ENCODE measurements at regions not wholly inside any gene's neighbourhood (a gene's known extent, or its start where the extent isn't known, plus 50 kb on each side); places are given as distances from the start of the nearest gene placed in this dataset.
"Not testable (repeated sequence)": the region's sequence is repeated elsewhere in the genome, so short reads cannot be mapped to it uniquely, and the experiment has no call there.

DNA sequence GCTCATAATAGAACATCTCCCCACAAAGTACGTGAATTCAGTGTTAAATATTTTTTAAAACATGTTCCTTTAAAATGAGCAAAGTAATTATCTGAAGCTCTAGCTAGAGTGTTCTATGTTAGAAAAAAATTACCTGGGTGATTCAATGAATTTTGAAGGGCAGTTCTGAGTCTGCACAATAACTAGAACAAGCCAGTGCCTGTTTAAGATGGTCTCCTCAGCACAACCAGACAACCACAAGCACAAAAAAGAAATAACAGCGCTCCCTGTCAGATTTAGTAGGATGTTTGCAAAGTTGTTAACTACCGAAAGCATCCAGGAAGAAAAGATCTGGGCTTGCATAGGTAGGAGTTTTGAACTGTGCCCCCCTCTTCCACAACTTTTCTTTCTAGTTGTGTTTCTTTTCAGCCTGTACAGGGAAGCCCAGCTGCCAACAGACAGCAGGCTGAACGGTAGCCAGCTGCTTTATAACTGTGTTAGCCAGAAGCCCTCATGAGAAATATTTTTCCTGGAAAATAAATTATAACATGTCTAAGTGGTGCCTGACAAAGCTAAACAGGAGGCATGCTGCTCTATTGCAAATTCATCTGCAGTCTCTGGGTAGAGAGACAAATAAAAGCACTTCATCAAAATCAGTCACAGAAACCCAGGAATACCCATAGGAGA is 1026.9 kb downstream of the MAT2B start:
- DNase-seq, result no peak

DNA sequence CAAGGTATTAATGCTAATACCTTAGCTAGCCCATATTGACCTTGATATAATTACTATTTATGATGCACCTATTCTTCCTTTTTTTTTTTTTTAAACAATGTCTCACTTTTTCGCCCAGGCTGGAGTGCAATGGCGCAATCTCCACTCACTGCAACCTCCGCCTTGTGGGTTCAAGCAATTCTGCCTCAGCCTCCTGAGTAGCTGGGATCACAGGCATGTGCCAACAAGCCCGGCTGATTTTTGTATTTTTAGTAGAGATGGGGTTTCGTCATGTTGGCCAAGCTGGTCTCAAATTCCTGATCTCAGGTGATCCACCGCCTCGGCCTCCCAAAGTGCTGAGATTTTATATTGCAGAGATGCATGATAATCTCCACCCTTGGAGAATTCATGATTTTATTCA is 1028.0 kb downstream of the MAT2B start:
- not testable (repeated sequence) for DNase-seq

DNA sequence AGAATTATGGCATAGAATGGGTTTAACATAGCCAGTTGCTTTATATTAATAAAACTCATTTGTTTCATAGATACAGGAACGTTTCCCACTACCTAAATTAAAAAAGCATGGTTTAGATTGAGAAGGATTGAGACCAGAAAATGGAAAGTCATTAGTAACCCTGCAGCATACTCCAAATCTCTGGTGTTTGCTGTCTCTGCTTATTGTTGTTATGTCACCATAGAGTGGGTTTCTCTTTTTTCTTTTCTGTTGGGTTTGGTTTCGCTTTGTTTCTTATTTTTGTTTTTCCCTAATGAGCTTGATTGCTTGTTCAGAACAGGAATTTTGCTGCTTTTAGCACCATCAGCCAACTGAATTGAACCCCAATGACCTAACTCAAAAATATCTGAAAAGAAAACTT is 1034.8 kb downstream of the MAT2B start:
- no peak for DNase-seq

DNA sequence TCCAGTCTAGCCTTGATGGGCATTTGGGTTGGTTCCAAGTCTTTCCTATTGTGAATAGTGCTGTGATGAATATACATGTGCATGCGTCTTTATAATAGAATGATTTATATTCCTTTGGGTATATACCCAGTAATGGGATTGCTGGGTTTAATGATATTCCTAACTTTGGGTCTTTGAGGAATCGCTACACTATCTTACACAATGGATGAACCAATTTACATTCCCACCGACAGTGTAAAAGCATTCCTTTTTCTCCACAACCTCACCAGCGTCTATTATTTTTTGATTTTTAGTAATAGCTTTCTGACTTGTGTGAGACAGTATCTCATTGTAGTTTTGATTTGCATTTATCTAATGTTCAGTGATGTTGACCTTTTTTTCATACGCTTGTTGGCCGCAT is 1040.1 kb downstream of the MAT2B start:
- DNase-seq, result no peak

DNA sequence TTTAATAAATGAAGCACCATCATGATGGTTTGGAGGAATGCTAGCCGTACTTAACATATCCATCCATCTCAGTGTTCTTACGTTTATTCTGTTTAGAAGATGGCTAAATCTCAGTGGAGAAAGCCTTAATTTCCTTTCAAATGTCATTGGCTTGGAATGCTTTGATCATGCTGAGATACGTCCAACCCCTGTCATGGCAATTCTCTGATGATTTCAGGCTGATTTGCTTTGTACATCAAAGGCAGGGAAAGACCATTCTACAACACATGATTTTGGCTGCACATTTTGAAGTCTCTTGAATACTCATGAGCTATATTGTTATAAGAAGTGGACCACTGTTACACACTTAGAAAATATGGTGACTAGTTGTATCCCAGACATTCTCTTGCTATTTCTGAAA is 1048.4 kb downstream of the MAT2B start:
- no peak for DNase-seq

DNA sequence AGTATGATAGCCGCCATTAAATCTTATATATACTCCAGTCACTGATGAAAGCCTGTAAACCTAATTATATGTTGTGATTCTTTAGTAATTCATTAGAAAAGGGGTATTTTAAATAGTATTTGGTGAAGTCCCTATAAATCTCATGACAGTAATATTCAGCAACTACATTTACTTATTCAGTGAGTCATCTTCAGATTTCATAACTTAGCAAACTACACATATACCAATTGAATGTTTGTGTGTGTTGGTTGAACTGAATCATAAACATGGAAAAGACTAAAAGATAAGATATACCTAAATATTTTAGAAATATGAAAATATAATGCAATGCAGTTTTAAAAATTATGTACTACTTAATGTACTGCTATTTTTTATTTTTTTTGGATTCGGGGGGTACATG is 1050.4 kb downstream of the MAT2B start:
- no peak for DNase-seq

DNA sequence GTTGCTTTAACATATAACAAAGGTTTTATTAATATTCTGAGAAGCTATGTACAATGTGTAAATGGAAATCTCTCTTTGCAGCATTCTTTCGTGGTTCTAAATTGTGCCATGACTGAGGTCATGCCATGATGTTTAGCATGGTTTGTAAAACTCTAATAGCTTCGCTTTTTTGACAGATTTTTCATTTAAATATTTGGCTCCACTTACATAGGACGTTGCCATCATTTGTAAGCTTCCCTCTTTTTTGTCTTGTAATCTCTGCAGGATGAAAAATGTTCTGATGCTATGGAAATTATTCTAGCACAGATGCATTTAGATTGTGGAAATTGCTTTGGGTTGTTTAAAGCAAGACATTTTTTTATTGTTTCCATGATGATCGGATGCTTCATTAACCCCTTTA is 1054.8 kb downstream of the MAT2B start:
- no peak for DNase-seq

DNA sequence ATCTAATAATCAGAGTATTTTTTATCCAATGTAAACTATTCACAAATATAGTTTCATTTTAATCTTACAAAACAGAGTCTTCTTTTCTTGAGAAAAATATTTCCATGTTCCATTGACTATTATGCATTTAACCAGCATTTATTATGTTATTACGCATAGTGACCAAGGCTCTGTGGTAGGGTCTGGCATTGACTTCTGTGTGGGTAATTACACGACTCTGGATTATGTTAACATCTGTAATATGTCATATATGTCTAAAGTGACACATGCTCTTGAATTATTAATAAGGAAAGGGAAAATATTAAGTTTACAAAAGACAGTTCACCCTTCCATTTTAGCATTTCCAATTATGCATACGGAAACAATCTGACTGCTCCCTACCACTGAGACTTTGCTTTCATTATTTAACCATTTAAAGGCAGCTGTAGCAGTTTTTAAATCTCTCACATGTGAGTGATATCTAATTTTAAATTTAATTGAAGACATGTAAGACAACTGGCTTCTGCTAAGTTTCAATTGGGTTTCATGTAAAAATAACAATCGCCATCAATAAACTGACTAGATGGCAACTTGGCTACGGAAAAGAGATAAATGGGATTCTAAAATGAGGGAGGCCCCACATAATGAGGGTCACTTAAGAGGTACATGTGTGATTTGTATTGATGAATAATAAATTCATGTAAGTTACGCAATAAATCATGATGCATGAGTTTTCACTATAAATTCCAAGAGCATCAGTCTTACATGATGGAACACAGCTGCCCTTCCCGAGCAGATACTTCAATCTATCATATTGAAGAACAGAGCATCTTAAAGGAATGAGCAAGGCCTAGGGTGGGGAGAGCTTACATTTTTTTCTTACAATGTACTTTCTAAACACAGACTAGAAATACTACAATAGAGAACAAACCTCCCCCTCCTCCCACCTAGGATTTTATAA is 1056.8 kb downstream of the MAT2B start:
- DNase-seq, result no peak

DNA sequence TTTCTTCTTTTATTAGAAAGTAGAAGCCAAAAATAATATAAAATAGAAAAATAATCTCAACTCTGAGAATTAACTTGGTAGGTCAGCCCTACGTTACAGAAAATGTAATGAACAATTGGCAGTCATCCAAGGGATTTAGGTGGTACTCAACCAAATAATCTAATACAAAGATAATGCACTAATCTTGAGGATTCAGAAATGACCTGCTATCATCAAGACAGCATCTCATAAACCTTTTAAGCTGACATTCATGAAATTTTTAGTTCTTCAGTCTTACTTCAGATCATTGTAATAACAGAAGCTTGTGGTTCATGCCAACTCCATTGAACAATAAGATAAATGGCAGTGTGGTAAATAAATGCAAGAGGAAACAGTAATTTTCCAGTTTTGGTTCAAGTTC is 1058.0 kb downstream of the MAT2B start:
- DNase-seq, result no peak

DNA sequence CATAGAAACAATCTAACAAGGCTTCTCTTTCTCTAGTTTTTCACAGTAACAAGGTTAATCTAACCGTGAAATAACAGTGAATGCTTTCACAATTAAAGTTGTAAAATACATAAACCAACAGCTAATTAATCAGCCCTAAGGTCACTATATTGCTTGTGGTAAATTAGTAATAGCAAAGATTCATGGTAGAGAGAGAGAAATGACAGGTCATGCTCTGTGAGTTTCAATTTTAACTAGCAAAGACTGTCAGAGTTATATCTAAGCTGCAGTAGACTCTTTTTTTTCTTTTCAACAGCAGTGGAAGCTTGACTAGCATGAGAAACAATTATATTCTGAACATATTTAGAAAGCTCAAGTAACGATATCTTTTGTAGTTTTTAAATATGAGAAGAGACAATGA is 1068.0 kb downstream of the MAT2B start:
- no peak for DNase-seq

DNA sequence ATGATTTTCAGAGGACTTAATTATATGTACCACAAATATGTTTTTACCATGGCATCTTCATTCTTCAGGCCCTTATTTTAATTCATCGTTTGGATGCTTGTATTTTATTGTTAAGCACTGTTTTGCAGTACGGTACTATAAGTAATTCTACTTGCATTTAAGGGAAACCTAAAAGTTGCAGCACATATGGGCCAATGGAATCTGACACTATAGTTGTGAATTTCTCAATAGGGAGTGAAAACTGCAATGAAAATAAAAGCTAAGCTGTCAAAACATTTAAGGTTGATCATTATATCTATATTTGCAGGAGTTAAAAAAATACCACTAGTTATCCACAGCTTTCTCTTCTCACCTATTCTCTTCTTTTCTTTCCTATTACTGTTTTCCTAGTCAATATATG is 1071.8 kb downstream of the MAT2B start:
- no peak for DNase-seq

DNA sequence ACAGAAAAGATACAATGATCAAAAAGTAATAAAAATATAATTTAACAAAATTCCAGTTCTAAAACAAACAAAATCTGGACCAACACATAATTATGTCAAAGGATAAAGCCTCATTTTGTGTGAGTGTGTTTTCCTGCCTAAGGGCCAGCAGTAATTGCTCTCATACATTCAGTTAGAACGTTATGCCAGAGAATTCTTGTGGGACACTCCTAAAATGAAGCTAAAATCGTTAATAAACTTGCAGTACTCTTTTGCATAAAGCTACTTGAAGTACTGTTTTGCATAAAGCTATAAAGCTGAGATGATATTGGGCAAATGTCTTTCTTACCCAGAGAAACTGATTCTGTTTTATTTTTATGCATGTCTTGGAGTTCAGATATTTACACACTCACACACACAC is 1072.3 kb downstream of the MAT2B start:
- no peak for DNase-seq

DNA sequence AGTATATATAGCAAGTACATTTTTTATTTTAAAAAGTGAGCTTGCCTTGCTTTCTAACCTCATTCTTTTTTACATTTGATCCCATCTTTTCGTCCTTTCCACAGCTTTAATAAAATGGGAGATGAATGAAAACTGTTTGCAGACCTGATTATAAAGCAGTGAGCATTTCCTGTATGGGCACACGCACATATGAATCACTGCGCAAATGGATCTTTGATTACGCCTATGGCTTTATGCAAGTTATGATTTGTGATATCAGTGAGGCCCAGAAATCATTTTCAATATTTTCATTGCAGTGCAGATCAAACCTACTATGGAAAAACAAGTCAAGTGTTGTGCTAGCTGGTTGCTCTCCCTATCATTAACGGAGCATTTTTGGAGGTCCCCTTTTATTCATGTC is 1073.0 kb downstream of the MAT2B start:
- DNase-seq, result no peak

DNA sequence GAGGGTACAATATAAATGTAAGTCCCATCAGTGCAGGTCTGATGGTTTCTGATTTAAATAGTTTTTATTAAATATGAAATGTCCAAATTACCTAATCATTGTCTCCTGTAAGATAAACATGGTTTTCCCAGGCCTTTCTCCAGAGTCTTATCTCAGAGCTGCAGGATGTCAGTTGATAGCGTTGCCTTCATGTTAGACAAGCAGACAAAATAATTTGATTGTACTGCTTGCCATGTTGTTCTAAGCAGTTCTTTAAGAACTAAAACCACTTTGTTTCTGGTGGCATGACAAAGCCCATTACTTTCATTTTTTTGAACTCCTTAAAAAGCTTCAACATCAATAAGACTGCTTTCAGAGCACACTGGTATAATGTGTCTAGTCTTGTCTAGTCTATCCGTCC is 1073.5 kb downstream of the MAT2B start:
- DNase-seq, result no peak

DNA sequence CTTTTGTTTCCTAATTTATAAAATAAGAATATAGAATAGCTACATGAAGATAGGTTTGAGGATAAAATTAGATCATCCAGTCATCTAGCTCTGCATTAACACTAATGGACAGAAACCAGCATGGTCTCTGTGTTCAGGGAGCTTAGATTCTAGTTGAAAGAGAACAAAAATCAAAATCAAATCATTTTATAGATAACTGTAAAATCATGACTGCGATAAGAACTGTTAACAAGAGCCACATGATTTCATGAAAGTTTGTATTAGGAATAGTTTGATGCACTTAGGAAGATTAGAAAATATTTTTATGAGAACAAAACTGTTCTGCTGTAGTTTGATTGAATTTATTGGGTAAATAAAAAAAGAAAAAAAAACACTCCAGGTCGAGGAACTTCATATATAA is 1074.7 kb downstream of the MAT2B start:
- DNase-seq, result no peak

DNA sequence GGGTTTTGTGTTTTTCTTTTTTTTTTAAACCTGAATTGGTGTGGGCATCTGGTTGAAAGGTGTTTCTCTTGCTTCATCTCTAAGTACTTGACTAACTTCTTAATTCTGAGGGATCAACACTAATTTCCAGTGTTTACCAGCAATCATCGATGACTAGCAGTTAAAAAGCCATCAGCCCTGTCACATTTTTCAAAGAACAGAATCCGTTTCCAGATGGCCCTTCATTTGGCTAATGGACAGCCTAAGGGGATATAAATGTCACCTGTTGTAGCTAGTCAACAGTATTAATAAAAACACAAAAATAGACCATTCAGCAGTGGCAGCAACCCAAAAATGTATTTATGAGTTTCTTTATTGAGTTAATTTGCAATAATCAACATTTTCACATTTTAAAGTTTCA is 1076.5 kb downstream of the MAT2B start:
- no peak for DNase-seq

DNA sequence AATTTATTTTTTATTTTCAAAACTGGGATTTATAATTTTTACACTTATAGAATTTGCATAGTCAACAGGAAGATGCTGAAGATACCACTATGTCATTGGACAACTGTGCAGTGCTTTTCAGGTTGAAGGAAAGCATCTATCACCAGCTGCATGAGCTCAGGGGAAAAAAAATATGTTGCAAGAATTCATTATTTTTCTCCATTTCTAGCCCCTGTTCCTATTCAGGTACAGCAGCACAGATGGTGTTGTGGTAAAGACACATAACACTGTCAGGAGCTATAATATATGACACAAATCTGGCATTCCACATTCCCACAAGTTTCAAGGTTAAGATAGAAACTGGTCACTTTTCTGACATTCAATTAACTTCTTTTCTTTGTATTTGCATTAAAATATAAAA is 1088.6 kb downstream of the MAT2B start:
- DNase-seq, result no peak

DNA sequence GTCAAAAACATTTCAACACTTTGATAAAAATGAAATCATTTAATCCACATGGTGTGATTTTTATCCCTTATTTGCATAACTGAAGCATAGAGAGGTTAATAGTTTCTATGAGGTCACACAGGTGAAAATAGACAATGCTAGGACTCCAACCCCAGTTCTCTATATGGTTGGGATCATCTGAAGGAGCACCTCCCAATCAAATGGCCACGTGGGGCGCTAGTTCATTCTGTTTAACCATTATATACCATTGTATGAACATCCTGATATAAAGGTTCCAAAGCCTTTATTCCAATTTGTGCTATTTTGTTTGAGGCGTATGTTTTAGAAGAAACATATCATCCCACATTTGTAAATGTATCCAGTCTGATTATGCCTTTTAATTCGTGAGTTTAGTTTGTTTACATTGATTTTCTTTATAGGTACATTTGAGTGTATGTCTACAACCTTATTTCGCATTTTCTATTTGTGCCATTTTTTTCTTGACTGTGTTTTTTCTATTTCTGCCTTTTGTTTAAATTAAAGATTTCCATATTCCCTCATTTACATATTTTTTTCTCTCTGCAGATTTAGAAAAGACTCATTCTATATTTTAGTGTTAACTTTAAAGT is 1092.0 kb downstream of the MAT2B start:
- no peak for DNase-seq

DNA sequence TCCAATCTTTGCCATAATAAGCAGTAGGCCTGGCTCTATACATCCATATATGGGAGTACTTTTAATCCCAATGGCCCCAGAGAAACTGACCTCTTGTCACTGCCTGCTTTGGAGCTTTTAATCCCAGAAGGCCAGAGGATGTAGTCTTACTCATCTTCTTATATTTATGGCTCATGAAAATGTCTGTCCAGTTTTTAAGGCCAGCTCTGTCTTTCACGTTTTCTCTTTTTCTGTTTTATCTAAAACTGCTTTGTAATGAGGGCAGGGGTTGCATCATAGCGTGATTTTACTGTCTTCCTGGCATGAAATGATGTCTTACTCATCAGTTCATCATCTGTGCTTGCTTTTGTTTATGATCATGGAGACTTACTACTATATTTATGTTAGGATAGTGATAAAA is 1094.9 kb downstream of the MAT2B start:
- no peak for DNase-seq

DNA sequence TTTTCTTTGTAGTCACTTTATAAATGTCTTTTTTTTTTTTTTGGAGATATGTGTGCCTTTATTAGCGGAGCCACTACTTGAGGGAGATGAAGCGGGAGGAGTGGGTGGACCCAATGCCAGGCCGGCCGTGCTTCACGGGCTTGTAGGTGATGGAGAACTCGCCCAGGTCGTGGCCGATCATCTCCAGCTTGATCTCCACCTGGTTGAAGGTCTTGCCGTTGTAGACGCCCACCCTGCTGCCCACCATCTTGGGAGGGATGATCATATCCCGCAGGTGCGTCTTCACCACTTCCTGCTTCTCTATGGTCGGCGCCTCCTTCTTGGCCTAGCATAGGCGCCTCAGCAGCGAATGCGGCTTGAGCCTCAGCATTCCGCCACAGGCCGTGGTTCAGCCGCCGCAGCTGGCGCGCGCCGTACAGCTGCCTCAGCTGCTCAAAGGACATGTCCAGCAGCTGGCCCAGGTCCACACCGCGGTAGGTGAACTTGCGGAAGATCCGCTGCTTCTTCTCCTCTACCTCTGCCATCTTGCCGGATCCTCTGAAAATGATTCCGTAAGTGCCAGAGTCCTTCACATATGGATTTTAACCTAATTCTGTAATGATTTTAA is 1095.6 kb downstream of the MAT2B start:
- peak in 1 of 14 donors; percentile 1 for DNase-seq

DNA sequence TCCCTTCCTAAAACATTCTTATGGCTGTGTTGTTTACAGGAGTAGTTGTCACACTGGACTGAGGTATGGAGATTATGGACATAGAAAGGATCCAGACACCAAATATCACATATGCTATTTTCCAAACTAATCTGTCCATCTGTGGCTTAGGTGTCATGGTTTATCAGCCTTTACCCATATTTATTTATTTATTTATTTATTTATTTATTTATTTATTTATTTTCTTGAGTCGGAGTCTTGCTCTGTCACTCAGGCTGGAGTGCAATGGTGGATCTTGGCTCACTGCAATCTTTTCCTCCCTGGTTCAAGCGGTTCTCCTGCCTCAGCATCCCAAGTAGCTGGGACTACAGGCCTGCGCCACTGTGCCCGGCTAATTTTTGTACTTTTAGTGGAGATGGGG is 1103.1 kb downstream of the MAT2B start:
- DNase-seq, result no peak

DNA sequence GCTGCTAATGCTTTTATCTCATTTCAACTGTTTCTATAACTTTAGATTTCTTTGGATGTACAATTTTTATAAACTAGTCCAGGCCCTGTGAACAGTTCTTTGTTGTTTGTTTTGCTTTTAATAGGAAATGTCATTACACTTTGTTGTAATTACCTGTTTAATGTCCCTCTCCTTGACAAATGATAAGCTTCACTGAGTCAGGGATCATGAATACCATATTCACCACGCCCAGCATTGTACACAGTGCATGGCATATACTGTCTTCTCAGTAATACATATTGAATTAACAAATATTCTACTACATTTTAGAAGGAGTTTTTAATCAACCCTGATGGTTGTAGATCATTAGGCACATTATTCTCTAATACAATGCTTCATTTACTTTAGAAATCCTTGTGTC is 1105.0 kb downstream of the MAT2B start:
- no peak for DNase-seq

DNA sequence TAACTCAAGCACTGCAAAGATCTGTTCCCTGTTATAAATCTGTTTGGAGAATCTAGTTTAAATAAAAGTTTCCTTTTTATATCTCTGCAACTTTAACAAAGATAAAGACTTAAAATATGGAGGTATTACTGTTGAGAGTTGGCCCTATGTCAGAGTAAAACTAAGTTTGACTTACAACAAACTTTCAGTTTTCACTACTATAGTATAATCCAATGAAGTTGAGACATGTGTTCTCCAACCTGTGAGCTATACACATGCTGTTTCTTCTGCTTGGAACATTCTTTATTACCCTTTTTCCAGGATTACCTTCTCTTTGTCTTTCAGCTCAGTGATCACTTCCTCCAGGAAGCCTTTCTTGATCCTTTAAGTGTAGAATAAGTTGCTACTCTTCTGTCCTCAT is 1109.3 kb downstream of the MAT2B start:
- no peak for DNase-seq
